HCT116 (cell line): ENCODE measurements at regions not wholly inside any gene's neighbourhood (a gene's known extent, or its start where the extent isn't known, plus 50 kb on each side); places are given as distances from the start of the nearest gene placed in this dataset.

ENCODE experiments used
- ATAC-seq: fragments of 200-7000 bp; cut with Tn5 transposase; 2 replicates; pipeline ENCODE4 v1.9.1; 2020; ENCODE audit warnings: mild to moderate bottlenecking, moderate library complexity
- BruUV-seq: library from RNA; stranded (reverse); fragments of 400-500 nt; replicated peaks from 2 replicates; lab custom pipeline; 2021; lab: Mats Ljungman, UMichigan
- CTCF ChIA-PET: fragments of 300-600 bp; sonication (Branson Sonifier 250); formaldehyde crosslinking; loops from one replicate; lab custom pipeline; 2021; ENCODE audit warnings: antibody characterized with exemption; lab: Charles Lee
- POLR2A ChIA-PET: fragments of 300-600, 350-600 bp; sonication (Branson Sonifier 250); formaldehyde crosslinking; loops from one replicate; lab custom pipeline; 2021; ENCODE audit warnings: antibody characterized with exemption; lab: Charles Lee
- RAD21 ChIA-PET, 2 experiments: fragments of 300-600 bp; sonication (Branson Sonifier 250); formaldehyde crosslinking; loops; one replicate each; lab custom pipeline; 2023; ENCODE audit warnings: low total read pairs in 2 of 2; ENCODE audit not compliant: uncharacterized antibody in 2 of 2, unreplicated experiment in 2 of 2, low non-redundant PET in 1 of 2; lab: Charles Lee
- DNase-seq: peaks from one replicate; pipeline ENCODE4 v3.0.0-alpha.2; 2010; ENCODE audit warnings: low read depth, low spot score
- H2AFZ ChIP-seq: fragments of 200-600 bp; shearing (Covaris generic), sonication (generic); 2 replicates; pipeline ENCODE4 v1.6.1; 2017; ENCODE audit warnings: low read depth, mixed run types, mixed read lengths, antibody characterized with exemption, low read length; ENCODE audit not compliant: poor library complexity, severe bottlenecking
- H3K27ac ChIP-seq: 2 replicates; pipeline ENCODE4 v1.5.1; 2012; ENCODE audit warnings: low read depth, low read length
- H3K27me3 ChIP-seq: fragments of 200-600 bp; sonication (generic); 2 replicates; pipeline ENCODE4 v1.6.1; 2016; ENCODE audit warnings: mixed run types, low read length, mixed read lengths; ENCODE audit not compliant: insufficient read depth
- H3K36me3 ChIP-seq, 2 experiments: fragments of 200-500 bp in 1 of 2; fragments of 200-600 bp in 1 of 2; sonication (Bioruptor generic) in 1 of 2; sonication (generic) in 1 of 2; 2 replicates each; pipeline versions ENCODE4 v1.5.1 to v1.6.1; 2014 to 2016; ENCODE audit warnings: low read length in 2 of 2, inconsistent platforms in 1 of 2, mixed read lengths in 1 of 2, mixed run types in 1 of 2; ENCODE audit not compliant: insufficient read depth in 2 of 2, control insufficient read depth in 1 of 2
- H3K4me1 ChIP-seq, 2 experiments: fragments of 200-600 bp in 1 of 2; sonication (generic) in 1 of 2; 2 replicates each; pipeline versions ENCODE4 v1.5.1 to v1.6.1; 2012 to 2017; ENCODE audit warnings: low read length in 2 of 2, inconsistent platforms in 1 of 2, mild to moderate bottlenecking in 1 of 2, mixed read lengths in 1 of 2, mixed run types in 1 of 2, moderate library complexity in 1 of 2; ENCODE audit not compliant: insufficient read depth in 2 of 2, control insufficient read depth in 1 of 2
- H3K4me2 ChIP-seq: fragments of 200-600 bp; sonication (generic); 2 replicates; pipeline ENCODE4 v1.6.1; 2017; ENCODE audit warnings: mixed run types, low read length, mixed read lengths
- H3K4me3 ChIP-seq, 2 experiments: fragments of 200-600 bp in 1 of 2; sonication (generic) in 1 of 2; replicated peaks in 1 of 2; 2 replicates each; pipeline ENCODE4 v1.5.1; 2011 to 2016; ENCODE audit warnings: low read length in 2 of 2, control low read depth in 1 of 2, low read depth in 1 of 2, mild to moderate bottlenecking in 1 of 2, mixed read lengths in 1 of 2, mixed run types in 1 of 2
- H3K79me2 ChIP-seq: fragments of 200-600 bp; sonication (generic); 2 replicates; pipeline ENCODE4 v1.6.1; 2017; ENCODE audit warnings: mild to moderate bottlenecking, mixed run types, low read length, moderate library complexity, mixed read lengths; ENCODE audit not compliant: insufficient read depth
- H3K9ac ChIP-seq: fragments of 200-600 bp; sonication (generic); 2 replicates; pipeline ENCODE4 v1.6.1; 2016; ENCODE audit warnings: low read length, mixed read lengths
- H3K9me2 ChIP-seq: fragments of 200-600 bp; sonication (generic), shearing (Covaris generic); 2 replicates; pipeline ENCODE4 v1.6.1; 2017; ENCODE audit warnings: mixed run types, mild to moderate bottlenecking, moderate library complexity; ENCODE audit not compliant: insufficient read depth
- H3K9me3 ChIP-seq, 2 experiments: fragments of 200-500 bp in 1 of 2; fragments of 200-600 bp in 1 of 2; sonication (Bioruptor generic) in 1 of 2; sonication (generic) in 1 of 2; 2 replicates each; pipeline ENCODE4 v1.6.1; 2014 to 2017; ENCODE audit warnings: low read length in 2 of 2, mixed read lengths in 2 of 2, inconsistent platforms in 1 of 2, low read depth in 1 of 2, mild to moderate bottlenecking in 1 of 2, mixed run types in 1 of 2, moderate library complexity in 1 of 2; ENCODE audit not compliant: control insufficient read depth in 1 of 2, insufficient read depth in 1 of 2
- H4K20me1 ChIP-seq: fragments of 200-600 bp; sonication (generic), shearing (Covaris generic); 2 replicates; pipeline ENCODE4 v1.6.1; 2017; ENCODE audit warnings: mixed run types, mild to moderate bottlenecking, moderate library complexity; ENCODE audit not compliant: insufficient read depth
- CBX3 ChIP-seq: IDR thresholded peaks from 2 replicates; pipeline ENCODE4 v1.6.1; 2012; ENCODE audit warnings: low read depth
- EGR1 ChIP-seq: IDR thresholded peaks from 2 replicates; pipeline ENCODE4 v1.6.1; 2012; ENCODE audit warnings: low read depth
- ELF1 ChIP-seq: IDR thresholded peaks from 2 replicates; pipeline ENCODE4 v1.6.1; 2012; ENCODE audit warnings: low read depth, borderline replicate concordance
- EZH2 ChIP-seq: fragments of 200-600 bp; sonication (generic); IDR thresholded peaks from 2 replicates; pipeline ENCODE4 v1.6.1; 2017; ENCODE audit warnings: antibody characterized with exemption, mixed run types
- EZH2phosphoT487 ChIP-seq: fragments of 200-600 bp; IDR thresholded peaks from 2 replicates; pipeline ENCODE4 v1.6.1; 2018; ENCODE audit warnings: antibody characterized with exemption, borderline replicate concordance
- FOSL1 ChIP-seq: IDR thresholded peaks from 2 replicates; pipeline ENCODE4 v1.6.1; 2012; ENCODE audit warnings: low read depth
- JUND ChIP-seq: IDR thresholded peaks from 2 replicates; pipeline ENCODE4 v1.6.1; 2012
- POLR2A ChIP-seq: IDR thresholded peaks from 2 replicates; pipeline ENCODE4 v1.7.0; 2011; ENCODE audit warnings: borderline replicate concordance; ENCODE audit not compliant: insufficient read depth, insufficient read length; ENCODE audit errors: extremely low read depth
- POLR2AphosphoS5 ChIP-seq: IDR thresholded peaks from 2 replicates; pipeline ENCODE4 v1.6.1; 2011; ENCODE audit warnings: mild to moderate bottlenecking, low read depth, low read length, moderate library complexity
- RAD21 ChIP-seq: IDR thresholded peaks from 2 replicates; pipeline ENCODE4 v1.6.1; 2012; ENCODE audit warnings: low read depth, mild to moderate bottlenecking
- SIN3A ChIP-seq: IDR thresholded peaks from 2 replicates; pipeline ENCODE4 v1.6.1; 2012; ENCODE audit warnings: low read depth
- SP1 ChIP-seq: IDR thresholded peaks from 2 replicates; pipeline ENCODE4 v1.6.1; 2012; ENCODE audit warnings: low read depth
- TCF7L2 ChIP-seq: IDR thresholded peaks from 2 replicates; pipeline ENCODE4 v1.7.0; 2011; ENCODE audit warnings: borderline replicate concordance, inconsistent platforms; ENCODE audit not compliant: insufficient read depth, insufficient read length; ENCODE audit errors: extremely low read depth
- ZFX ChIP-seq: fragments of 450-650 bp; IDR thresholded peaks from 2 replicates; pipeline ENCODE4 v1.6.1; 2017
- intact Hi-C: fragments of 100-400 bp; cut with micrococcal nuclease; formaldehyde crosslinking; loops from 2 replicates; pipeline ENCODE4 v1.10.0; 2022
- TF ChIP-seq, protein P1 (sequence below): IDR thresholded peaks from 2 replicates; pipeline ENCODE4 v1.6.1; 2012
- TF ChIP-seq, protein P2 (sequence below), 3 experiments: fragments of 200-600 bp in 1 of 3; sonication (generic) in 1 of 3; IDR thresholded peaks in 2 of 3; conservative IDR thresholded peaks in 1 of 3; 2 replicates each; pipeline ENCODE4 v1.5.1; 2012 to 2017; ENCODE audit warnings: low read depth in 2 of 3, low read length in 2 of 3, antibody characterized with exemption in 1 of 3, borderline replicate concordance in 1 of 3, control low read depth in 1 of 3, mild to moderate bottlenecking in 1 of 3, mixed read lengths in 1 of 3, mixed run types in 1 of 3, moderate library complexity in 1 of 3; ENCODE audit not compliant: insufficient read depth in 1 of 3
- TF ChIP-seq, protein P3 (sequence below): IDR thresholded peaks from 2 replicates; pipeline ENCODE4 v1.6.1; 2011; ENCODE audit warnings: mild to moderate bottlenecking, low read length, moderate library complexity; ENCODE audit not compliant: insufficient replicate concordance; ENCODE audit errors: extremely low read depth
- TF ChIP-seq, protein P4 (sequence below): IDR thresholded peaks from 2 replicates; pipeline ENCODE4 v1.6.1; 2012; ENCODE audit warnings: low read depth

DNA sequence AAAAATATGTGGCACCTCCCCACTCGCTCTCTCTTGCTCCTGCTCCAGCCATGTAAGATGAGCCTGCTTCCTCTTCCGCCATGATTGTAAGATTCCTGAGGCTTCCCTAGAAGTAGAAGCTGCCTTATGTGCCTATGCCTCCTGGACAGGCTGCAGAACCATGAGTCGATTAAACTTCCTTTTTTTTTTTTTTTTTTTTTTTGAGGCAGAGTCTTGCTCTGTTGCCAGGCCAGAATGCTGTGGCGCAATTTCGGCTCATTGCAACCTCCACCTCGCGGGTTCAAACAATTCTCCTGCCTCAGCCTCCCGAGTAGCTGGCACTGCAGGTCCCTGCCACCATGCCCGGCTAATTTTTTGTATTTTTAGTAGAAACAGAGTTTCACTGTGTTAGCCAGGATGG is 112.5 kb downstream of the FAM217A start:
- Histone ChIP-seq H3K4me3 (no peak overlapping the region), H4K20me1 (no peaks in the 10 kb centered on the region), H2AFZ (no peak overlapping the region), H3K9me3 (no peaks in the 10 kb centered on the region), H3K27me3 (no peaks in the 10 kb centered on the region), H3K4me2 (no peak overlapping the region), H3K9ac (no peak overlapping the region)
- no peak for DNase-seq
- ATAC-seq, result no peak
- ChIA-PET POLR2A (no interaction called here), CTCF (no interaction called here)
- intact Hi-C loops, result no loop called here
- BruUV-seq, result no TSS peak
- TF ChIP-seq, protein P1, sequence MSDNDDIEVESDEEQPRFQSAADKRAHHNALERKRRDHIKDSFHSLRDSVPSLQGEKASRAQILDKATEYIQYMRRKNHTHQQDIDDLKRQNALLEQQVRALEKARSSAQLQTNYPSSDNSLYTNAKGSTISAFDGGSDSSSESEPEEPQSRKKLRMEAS, result no peak
- no peak for TF ChIP-seq JUND
- no peak for TF ChIP-seq EZH2phosphoT487
- no peak for TF ChIP-seq POLR2AphosphoS5
- no peak for TF ChIP-seq ELF1
- no peak for TF ChIP-seq SP1
- no peak for TF ChIP-seq TCF7L2
- TF ChIP-seq ZFX, result no peak
- TF ChIP-seq FOSL1, result no peak
- no peak for TF ChIP-seq CBX3
- no peak for TF ChIP-seq RAD21
- TF ChIP-seq, protein P2, sequence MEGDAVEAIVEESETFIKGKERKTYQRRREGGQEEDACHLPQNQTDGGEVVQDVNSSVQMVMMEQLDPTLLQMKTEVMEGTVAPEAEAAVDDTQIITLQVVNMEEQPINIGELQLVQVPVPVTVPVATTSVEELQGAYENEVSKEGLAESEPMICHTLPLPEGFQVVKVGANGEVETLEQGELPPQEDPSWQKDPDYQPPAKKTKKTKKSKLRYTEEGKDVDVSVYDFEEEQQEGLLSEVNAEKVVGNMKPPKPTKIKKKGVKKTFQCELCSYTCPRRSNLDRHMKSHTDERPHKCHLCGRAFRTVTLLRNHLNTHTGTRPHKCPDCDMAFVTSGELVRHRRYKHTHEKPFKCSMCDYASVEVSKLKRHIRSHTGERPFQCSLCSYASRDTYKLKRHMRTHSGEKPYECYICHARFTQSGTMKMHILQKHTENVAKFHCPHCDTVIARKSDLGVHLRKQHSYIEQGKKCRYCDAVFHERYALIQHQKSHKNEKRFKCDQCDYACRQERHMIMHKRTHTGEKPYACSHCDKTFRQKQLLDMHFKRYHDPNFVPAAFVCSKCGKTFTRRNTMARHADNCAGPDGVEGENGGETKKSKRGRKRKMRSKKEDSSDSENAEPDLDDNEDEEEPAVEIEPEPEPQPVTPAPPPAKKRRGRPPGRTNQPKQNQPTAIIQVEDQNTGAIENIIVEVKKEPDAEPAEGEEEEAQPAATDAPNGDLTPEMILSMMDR (IDR thresholded peaks at IDR 0.05 in 2 of 3, conservative IDR thresholded peaks at IDR 0.05 in 1 of 3; ENCODE audit: borderline replicate concordance in 1 of 3, insufficient read depth in 1 of 3, low read depth in 2 of 3, low read length in 2 of 3), result no peak
- no peak for TF ChIP-seq EGR1
- no peak for TF ChIP-seq EZH2
- TF ChIP-seq, protein P3, sequence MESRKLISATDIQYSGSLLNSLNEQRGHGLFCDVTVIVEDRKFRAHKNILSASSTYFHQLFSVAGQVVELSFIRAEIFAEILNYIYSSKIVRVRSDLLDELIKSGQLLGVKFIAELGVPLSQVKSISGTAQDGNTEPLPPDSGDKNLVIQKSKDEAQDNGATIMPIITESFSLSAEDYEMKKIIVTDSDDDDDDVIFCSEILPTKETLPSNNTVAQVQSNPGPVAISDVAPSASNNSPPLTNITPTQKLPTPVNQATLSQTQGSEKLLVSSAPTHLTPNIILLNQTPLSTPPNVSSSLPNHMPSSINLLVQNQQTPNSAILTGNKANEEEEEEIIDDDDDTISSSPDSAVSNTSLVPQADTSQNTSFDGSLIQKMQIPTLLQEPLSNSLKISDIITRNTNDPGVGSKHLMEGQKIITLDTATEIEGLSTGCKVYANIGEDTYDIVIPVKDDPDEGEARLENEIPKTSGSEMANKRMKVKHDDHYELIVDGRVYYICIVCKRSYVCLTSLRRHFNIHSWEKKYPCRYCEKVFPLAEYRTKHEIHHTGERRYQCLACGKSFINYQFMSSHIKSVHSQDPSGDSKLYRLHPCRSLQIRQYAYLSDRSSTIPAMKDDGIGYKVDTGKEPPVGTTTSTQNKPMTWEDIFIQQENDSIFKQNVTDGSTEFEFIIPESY, result no peak
- TF ChIP-seq, protein P4, sequence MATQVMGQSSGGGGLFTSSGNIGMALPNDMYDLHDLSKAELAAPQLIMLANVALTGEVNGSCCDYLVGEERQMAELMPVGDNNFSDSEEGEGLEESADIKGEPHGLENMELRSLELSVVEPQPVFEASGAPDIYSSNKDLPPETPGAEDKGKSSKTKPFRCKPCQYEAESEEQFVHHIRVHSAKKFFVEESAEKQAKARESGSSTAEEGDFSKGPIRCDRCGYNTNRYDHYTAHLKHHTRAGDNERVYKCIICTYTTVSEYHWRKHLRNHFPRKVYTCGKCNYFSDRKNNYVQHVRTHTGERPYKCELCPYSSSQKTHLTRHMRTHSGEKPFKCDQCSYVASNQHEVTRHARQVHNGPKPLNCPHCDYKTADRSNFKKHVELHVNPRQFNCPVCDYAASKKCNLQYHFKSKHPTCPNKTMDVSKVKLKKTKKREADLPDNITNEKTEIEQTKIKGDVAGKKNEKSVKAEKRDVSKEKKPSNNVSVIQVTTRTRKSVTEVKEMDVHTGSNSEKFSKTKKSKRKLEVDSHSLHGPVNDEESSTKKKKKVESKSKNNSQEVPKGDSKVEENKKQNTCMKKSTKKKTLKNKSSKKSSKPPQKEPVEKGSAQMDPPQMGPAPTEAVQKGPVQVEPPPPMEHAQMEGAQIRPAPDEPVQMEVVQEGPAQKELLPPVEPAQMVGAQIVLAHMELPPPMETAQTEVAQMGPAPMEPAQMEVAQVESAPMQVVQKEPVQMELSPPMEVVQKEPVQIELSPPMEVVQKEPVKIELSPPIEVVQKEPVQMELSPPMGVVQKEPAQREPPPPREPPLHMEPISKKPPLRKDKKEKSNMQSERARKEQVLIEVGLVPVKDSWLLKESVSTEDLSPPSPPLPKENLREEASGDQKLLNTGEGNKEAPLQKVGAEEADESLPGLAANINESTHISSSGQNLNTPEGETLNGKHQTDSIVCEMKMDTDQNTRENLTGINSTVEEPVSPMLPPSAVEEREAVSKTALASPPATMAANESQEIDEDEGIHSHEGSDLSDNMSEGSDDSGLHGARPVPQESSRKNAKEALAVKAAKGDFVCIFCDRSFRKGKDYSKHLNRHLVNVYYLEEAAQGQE, result no peak
- no peak for TF ChIP-seq SIN3A
- TF ChIP-seq POLR2A, result no peak
- TF ChIP-seq, all 23 proteins: peak for 0
- no peaks in the 10 kb centered on the region for H3K36me3 ChIP-seq
- RAD21 ChIA-PET, result no interaction called here
- no peaks in the 10 kb centered on the region for H3K9me2 ChIP-seq
- H3K79me2 ChIP-seq, result no peaks in the 10 kb centered on the region
- H3K27ac ChIP-seq, result no peak overlapping the region
- H3K4me1 ChIP-seq, result no peaks in the 10 kb centered on the region
